ENCODE measurements at regions not wholly inside any gene's neighbourhood (a gene's known extent, or its start where the extent isn't known, plus 50 kb on each side); places are given as distances from the start of the nearest gene placed in this dataset.

- TF ChIP-seq CTCF (IDR thresholded peaks at IDR 0.05) (no peak), POLR2A (IDR thresholded peaks at IDR 0.05) (no peak)
Observed at GRCh38 chr4:71634364-71634763, 149.5 kb downstream of the GC start.
